Transverse colon (tissue), 4 donors: ENCODE measurements at regions not wholly inside any gene's neighbourhood (a gene's known extent, or its start where the extent isn't known, plus 50 kb on each side); places are given as distances from the start of the nearest gene placed in this dataset.
A peak's percentile ranks its signal among the peaks of the same experiment; 100 is the strongest.
"Not testable (repeated sequence)": the region's sequence is repeated elsewhere in the genome, so short reads cannot be mapped to it uniquely, and the experiment has no call there.

Source experiments
- DNase-seq: peaks from one replicate; pipeline ENCODE4 v3.0.0-alpha.2; 2019
- H3K27ac ChIP-seq, 4 donors: fragments of 200-600 bp; sonication (generic); 2 replicates each; pipeline ENCODE4 v1.5.1; 2016 to 2018; ENCODE audit warnings: inconsistent platforms in 4 of 4
- H3K27me3 ChIP-seq: fragments of 200-600 bp; sonication (generic); 2 replicates; pipeline ENCODE4 v1.5.1; 2017; ENCODE audit warnings: inconsistent platforms
- H3K36me3 ChIP-seq, 4 donors: fragments of 200-600 bp; sonication (generic); 2 replicates each; pipeline ENCODE4 v1.5.1; 2017 to 2019; ENCODE audit warnings: inconsistent platforms in 4 of 4
- H3K4me1 ChIP-seq, 4 donors: fragments of 200-600 bp; sonication (generic); 2 replicates each; pipeline ENCODE4 v1.5.1; 2017 to 2020; ENCODE audit warnings: inconsistent platforms in 4 of 4
- H3K4me3 ChIP-seq, 4 donors: fragments of 200-600 bp; sonication (generic); 1 replicate in 1 of 4; 2 replicates in 3 of 4; pipeline versions ENCODE4 v1.5.1 to v1.6.1; 2017 to 2019; ENCODE audit warnings: inconsistent platforms in 4 of 4
- H3K9me3 ChIP-seq, 2 donors: fragments of 200-600 bp; sonication (generic); 2 replicates each; pipeline ENCODE4 v1.5.1; 2017 to 2019; ENCODE audit warnings: inconsistent platforms in 2 of 2
- CTCF ChIP-seq, 5 experiments: fragments of 200-600 bp in 3 of 5; fragments of 450-650 bp in 2 of 5; sonication (generic) in 3 of 5; IDR thresholded peaks; 1 replicate in 2 of 5; 2 replicates in 3 of 5; pipeline ENCODE4 v1.5.1; 2016 to 2017; ENCODE audit warnings: antibody characterized with exemption in 5 of 5, inconsistent platforms in 3 of 5, mild to moderate bottlenecking in 2 of 5, moderate library complexity in 1 of 5
- POLR2AphosphoS5 ChIP-seq, 3 donors: sonication (generic); formaldehyde crosslinking; IDR thresholded peaks; one replicate each; pipeline ENCODE4 v1.6.1; 2016; ENCODE audit warnings: antibody characterized with exemption in 3 of 3
- WGBS, 2 donors: methylation state at CpG; one replicate each; pipeline ENCODE4 v1.1.5; 2018; ENCODE audit warnings: low coverage in 1 of 2; 5-methylcytosine and 5-hydroxymethylcytosine counted together
- in situ Hi-C, 4 donors: fragments of 200-750 bp; cut with MboI; loops; one replicate each; pipeline versions ENCODE4 v1.15.0 to v1.15.1; 2017; ENCODE audit warnings: low sequenced_read_pairs in 3 of 4, low pct_ligation_motif_present in 1 of 4, low pct_unique_long_range_greater_than_20kb in 1 of 4
- intact Hi-C: fragments of 100-400 bp; cut with DNase I; formaldehyde crosslinking; loops from one replicate; pipeline ENCODE4 v1.15.1; 2023; ENCODE audit warnings: low total_unique reads

- DNase-seq, intact Hi-C loops, H3K27me3 ChIP-seq, H3K4me3 ChIP-seq, H3K4me1 ChIP-seq, H3K36me3 ChIP-seq, H3K9me3 ChIP-seq, in situ Hi-C loops: not testable (repeated sequence)
- H3K27ac ChIP-seq, result peak overlapping the region; percentile 54 to 80 (median 70)
- TF ChIP-seq POLR2AphosphoS5 (IDR thresholded peaks at IDR 0.05), result peak in 2 of 3 donors; percentile 26 to 59
- 58% methylated on average over 6 of the region's 6 CpGs; no CpG with 5 or more reads in 1 of the 2 donors for WGBS, 2 donors
These were observed 1947.0 kb downstream of the FOXD4L5 start for GRCh38 chr9:63337899-63338604.

GRCh38 chr9:63335286-63335685 is 1949.7 kb downstream of the FOXD4L5 start:
- DNase-seq, intact Hi-C loops: not testable (repeated sequence)
- peak in 1 of 5 experiments; percentile 5 for TF ChIP-seq CTCF (IDR thresholded peaks at IDR 0.05)

GRCh38 chr9:63334187-63334586 is 1950.8 kb downstream of the FOXD4L5 start:
- H3K4me3 ChIP-seq, H3K27me3 ChIP-seq, H3K4me1 ChIP-seq, H3K9me3 ChIP-seq, in situ Hi-C loops, DNase-seq, H3K27ac ChIP-seq, H3K36me3 ChIP-seq, intact Hi-C loops: not testable (repeated sequence)
- no CpG with 5 or more reads among the region's 4 CpGs for WGBS, 2 donors

More at GRCh38 chr9:63335286-63335685, 1949.7 kb downstream of the FOXD4L5 start:
- H3K4me3 ChIP-seq, H3K9me3 ChIP-seq, H3K4me1 ChIP-seq, in situ Hi-C loops, H3K36me3 ChIP-seq, H3K27ac ChIP-seq, H3K27me3 ChIP-seq: not testable (repeated sequence)
- 24% methylated on average over 2 of the region's 3 CpGs; no CpG with 5 or more reads in 1 of the 2 donors for WGBS, 2 donors

GRCh38 chr9:63333083-63333482 is 1951.9 kb downstream of the FOXD4L5 start:
- intact Hi-C loops, H3K4me1 ChIP-seq, H3K27me3 ChIP-seq, H3K27ac ChIP-seq, in situ Hi-C loops, H3K4me3 ChIP-seq, H3K36me3 ChIP-seq, DNase-seq, H3K9me3 ChIP-seq: not testable (repeated sequence)
- WGBS, 2 donors, result 100% methylated on average over 1 of the region's 3 CpGs; no CpG with 5 or more reads in 1 of the 2 donors

GRCh38 chr9:63328313-63328712 is 1956.7 kb downstream of the FOXD4L5 start:
- H3K4me3 ChIP-seq, H3K27ac ChIP-seq, H3K27me3 ChIP-seq, in situ Hi-C loops, intact Hi-C loops, DNase-seq, H3K4me1 ChIP-seq, H3K9me3 ChIP-seq, H3K36me3 ChIP-seq: not testable (repeated sequence)
- 88 to 89% methylated on average over 4 to 5 of the region's 6 CpGs for WGBS, 2 donors

GRCh38 chr9:63327211-63327610 is 1957.8 kb downstream of the FOXD4L5 start:
- H3K36me3 ChIP-seq, H3K27me3 ChIP-seq, H3K27ac ChIP-seq, DNase-seq, H3K9me3 ChIP-seq, in situ Hi-C loops, intact Hi-C loops, H3K4me3 ChIP-seq, H3K4me1 ChIP-seq: not testable (repeated sequence)
- 52 to 81% methylated on average over 3 of the region's 3 CpGs for WGBS, 2 donors

- intact Hi-C loops, H3K27me3 ChIP-seq, H3K4me1 ChIP-seq, in situ Hi-C loops, H3K4me3 ChIP-seq, H3K27ac ChIP-seq, H3K9me3 ChIP-seq, DNase-seq, H3K36me3 ChIP-seq: not testable (repeated sequence)
- 89% methylated on average over 8 of the region's 9 CpGs; no CpG with 5 or more reads in 1 of the 2 donors for WGBS, 2 donors
These were observed 1958.3 kb downstream of the FOXD4L5 start for GRCh38 chr9:63326665-63327064.

- in situ Hi-C loops, H3K27ac ChIP-seq, DNase-seq, H3K4me3 ChIP-seq, H3K27me3 ChIP-seq, H3K36me3 ChIP-seq, intact Hi-C loops, H3K9me3 ChIP-seq, H3K4me1 ChIP-seq: not testable (repeated sequence)
- WGBS, 2 donors, result 89% methylated on average over 5 of the region's 5 CpGs
These were observed 1959.3 kb downstream of the FOXD4L5 start for GRCh38 chr9:63325696-63326095.

- H3K4me1 ChIP-seq, in situ Hi-C loops, intact Hi-C loops, DNase-seq, H3K27ac ChIP-seq, H3K9me3 ChIP-seq, H3K27me3 ChIP-seq, H3K4me3 ChIP-seq, H3K36me3 ChIP-seq: not testable (repeated sequence)
- 91% methylated on average over 7 of the region's 11 CpGs; no CpG with 5 or more reads in 1 of the 2 donors for WGBS, 2 donors
These were observed 1966.9 kb downstream of the FOXD4L5 start for GRCh38 chr9:63318093-63318492.

GRCh38 chr9:63315387-63315786 is 1969.6 kb downstream of the FOXD4L5 start:
- in situ Hi-C loops, H3K36me3 ChIP-seq, H3K4me3 ChIP-seq, DNase-seq, H3K4me1 ChIP-seq, intact Hi-C loops, H3K27me3 ChIP-seq, H3K9me3 ChIP-seq, H3K27ac ChIP-seq: not testable (repeated sequence)
- WGBS, 2 donors, result 77 to 98% methylated on average over 5 to 7 of the region's 8 CpGs
